GM21447 (cell line): ENCODE measurements at regions not wholly inside any gene's neighbourhood (a gene's known extent, or its start where the extent isn't known, plus 50 kb on each side); places are given as distances from the start of the nearest gene placed in this dataset.

Experiments used
- ATAC-seq: cut with Tn5 transposase; IDR thresholded peaks from one replicate; pipeline ENCODE4 v1.9.1; 2021; ENCODE audit not compliant: unreplicated experiment

GRCh38 chr6:140579918-140580317, 1205.5 kb upstream of the CITED2 start:
- ATAC-seq: no peak

GRCh38 chr6:140576004-140576555, 1201.6 kb upstream of the CITED2 start:
- ATAC-seq: no peak

DNA sequence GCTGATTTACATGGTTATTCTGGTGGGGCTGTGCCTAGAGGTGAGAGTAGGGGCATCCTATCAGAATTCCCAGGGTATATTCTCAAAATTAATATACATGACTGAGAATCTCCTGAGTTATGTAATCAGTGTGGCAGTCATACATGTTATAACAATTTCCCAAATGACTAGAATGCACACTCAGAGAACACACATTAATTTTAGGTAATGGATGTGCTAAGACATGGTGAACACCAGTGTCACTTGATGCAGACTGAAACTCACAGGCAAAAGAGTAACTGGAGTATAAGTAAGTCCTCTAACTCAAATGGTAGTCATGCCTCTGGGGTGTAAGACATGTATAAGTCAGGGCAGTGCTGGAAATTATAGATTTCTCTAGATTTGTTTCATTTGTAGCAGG, 1198.4 kb upstream of the CITED2 start:
- no peak for ATAC-seq

- ATAC-seq: no peak
Measured at GRCh38 chr6:140572129-140572528, 1197.7 kb upstream of the CITED2 start.

GRCh38 chr6:140571145-140571544, 1196.7 kb upstream of the CITED2 start:
- ATAC-seq: no peak

GRCh38 chr6:140567466-140567865, 1193.0 kb upstream of the CITED2 start:
- no peak for ATAC-seq

DNA sequence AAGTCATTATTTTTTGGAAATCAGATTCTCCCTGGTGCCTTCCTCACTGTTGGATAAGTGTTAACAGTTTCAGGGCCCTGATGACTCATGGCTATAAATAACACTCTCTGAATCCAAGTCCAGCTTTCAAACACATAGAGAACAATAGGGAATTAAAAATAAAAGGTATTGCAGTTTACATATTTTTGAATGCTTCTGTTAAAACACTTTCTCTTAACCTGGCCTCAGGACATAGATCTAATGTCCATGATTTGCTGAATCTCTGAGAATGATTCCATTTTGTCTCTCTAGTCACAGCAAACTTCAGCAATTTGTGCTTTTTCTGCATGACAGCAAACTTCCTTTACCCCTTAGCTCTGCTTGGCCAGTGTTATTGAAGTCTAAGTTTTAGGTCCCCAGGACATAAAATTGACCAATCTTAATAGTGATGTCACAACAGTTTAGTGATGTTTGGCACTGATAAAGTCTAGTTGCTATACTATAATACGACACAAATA, 1192.4 kb upstream of the CITED2 start:
- no peak for ATAC-seq

- no peak for ATAC-seq
Measured at GRCh38 chr6:140563728-140564127, 1189.3 kb upstream of the CITED2 start.

- ATAC-seq: no peak
Measured at GRCh38 chr6:140561701-140562100, 1187.3 kb upstream of the CITED2 start.

- no peak for ATAC-seq
Measured at GRCh38 chr6:140560671-140561070, 1186.2 kb upstream of the CITED2 start.

- no peak for ATAC-seq
Measured at GRCh38 chr6:140559458-140559857, 1185.0 kb upstream of the CITED2 start.

DNA sequence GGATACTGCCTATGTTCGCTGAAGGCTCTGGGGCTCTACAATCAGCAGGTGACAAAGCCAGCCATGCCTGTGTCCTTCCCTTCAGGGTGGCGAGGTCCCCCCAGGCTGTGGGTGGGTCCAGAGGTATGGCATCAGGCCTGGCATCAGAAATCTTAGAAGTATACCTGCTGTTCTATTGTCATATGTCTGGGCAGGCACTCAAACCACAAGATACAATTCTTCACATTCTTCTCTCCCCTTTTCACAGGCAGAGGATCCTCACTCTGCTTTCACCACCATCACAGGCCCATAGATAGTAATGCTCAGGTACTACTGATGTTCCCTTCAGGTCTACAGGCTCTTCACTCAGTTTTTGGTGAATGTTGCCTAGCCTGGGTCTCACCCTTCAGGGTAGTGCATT, 1180.0 kb upstream of the CITED2 start:
- ATAC-seq: no peak

GRCh38 chr6:140548366-140548765, 1173.9 kb upstream of the CITED2 start:
- ATAC-seq: no peak

- ATAC-seq: no peak
Measured at GRCh38 chr6:140546640-140547039, 1172.2 kb upstream of the CITED2 start.

DNA sequence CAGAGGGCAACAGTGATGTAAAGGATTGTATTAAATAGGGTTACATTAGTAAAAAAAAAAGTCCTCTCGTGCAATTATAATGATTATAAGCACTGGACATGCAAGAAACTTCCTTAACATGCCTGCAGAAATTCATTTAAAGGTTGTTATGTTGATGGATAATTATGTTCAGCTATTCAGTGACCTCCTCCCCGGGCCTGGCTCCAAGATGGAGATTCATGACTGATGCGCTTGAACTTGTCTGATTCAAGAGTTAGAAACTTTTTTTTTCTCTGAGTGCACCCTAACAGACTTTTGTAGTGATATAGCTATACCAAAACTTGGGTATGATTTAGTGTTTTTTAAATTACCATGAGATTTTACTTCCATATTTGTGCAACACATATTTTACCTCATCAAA, 1170.0 kb upstream of the CITED2 start:
- ATAC-seq: no peak

GRCh38 chr6:140542863-140543262, 1168.4 kb upstream of the CITED2 start:
- no peak for ATAC-seq

DNA sequence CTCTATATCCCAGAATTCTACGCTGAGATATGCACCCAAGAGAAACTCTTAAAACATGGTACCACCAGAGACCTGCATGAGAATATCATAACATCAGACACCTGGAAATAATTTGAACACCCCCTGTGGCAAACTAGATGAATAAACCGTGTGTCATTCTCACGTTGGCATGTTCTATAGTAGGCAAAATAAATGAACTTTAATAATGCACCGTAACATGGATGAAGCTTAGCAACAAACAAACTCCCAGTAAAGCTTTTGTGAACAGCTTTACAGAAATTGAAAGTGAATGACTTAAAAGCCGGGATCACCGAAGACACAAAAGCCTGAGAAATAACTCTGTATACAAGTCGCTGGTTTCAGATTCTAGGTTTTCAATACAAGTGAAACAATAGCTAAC, 1166.8 kb upstream of the CITED2 start:
- ATAC-seq: no peak

DNA sequence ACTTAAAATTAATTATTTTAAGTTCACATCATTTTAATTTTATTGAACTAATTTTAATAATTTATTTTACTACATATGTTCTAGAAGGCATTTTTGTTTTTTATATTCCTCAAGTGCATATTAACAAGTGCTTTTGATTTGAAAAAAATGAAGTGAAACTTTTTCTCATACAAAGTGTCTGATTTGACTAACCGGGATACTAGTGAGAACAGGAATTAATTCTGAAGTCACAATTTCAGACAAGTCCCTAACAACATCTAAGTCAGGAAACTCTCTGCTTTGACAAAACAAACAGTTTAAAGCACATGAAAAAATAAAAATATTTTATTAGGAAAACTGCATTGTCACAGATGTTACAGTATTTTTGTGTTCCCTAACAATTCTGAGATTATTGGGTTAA, 1166.3 kb upstream of the CITED2 start:
- ATAC-seq: no peak

GRCh38 chr6:140538926-140539325, 1164.5 kb upstream of the CITED2 start:
- no peak for ATAC-seq

- no peak for ATAC-seq
Measured at GRCh38 chr6:140537834-140538705, 1163.6 kb upstream of the CITED2 start.

- ATAC-seq: no peak
Measured at GRCh38 chr6:140537211-140537610, 1162.8 kb upstream of the CITED2 start.

DNA sequence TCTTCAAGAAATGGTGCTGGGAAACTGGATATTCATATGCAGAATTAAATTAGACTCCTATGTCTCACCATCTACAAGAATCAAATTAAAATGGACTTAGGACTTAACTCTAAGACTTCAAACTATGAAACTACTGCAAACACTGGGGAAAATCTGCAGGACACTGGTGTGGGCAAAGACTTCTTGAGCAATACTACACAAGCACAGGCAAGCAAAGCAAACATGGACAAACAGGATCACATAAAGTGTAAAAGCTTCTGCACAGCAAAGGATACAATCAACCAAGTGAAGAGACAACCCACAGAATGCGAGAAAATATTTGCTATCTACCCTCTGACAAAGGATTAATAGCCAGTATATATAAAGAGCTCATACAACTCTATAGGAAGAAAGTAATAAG, 1161.1 kb upstream of the CITED2 start:
- no peak for ATAC-seq

DNA sequence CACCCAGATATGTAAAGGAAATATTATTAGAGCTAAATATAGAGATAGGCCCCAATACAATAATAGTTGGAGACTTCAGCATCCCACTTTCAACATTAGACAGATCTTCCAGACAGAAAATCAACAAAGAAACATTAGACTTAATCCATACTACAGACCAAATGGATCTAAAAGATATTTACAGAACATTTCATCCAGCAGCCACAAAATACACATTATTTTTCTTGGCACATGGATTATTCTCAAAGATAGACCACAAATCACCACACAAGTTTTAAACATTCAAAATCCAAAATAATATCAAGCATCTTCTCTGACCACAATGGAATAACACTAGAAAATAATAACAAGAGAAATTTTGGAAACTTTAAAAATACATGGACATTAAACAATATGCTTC, 1159.1 kb upstream of the CITED2 start:
- ATAC-seq: no peak
